WTC11 (cell line): ENCODE measurements at regions not wholly inside any gene's neighbourhood (a gene's known extent, or its start where the extent isn't known, plus 50 kb on each side); places are given as distances from the start of the nearest gene placed in this dataset.

ENCODE experiments used
- ATAC-seq: fragments of 200-7000 bp; cut with Tn5 transposase; 2 replicates; pipeline ENCODE4 v1.10.0; 2021; ENCODE audit warnings: mild to moderate bottlenecking, moderate library complexity
- CTCF ChIA-PET: fragments of 300-600 bp; sonication (Branson Sonifier 250); formaldehyde crosslinking; loops from one replicate; lab custom pipeline; 2021; ENCODE audit warnings: antibody characterized with exemption; lab: Charles Lee
- POLR2A ChIA-PET: fragments of 350-600 bp; sonication (Branson Sonifier 250); formaldehyde crosslinking; loops from one replicate; lab custom pipeline; 2021; ENCODE audit warnings: antibody characterized with exemption; lab: Charles Lee
- DNase-seq: peaks from one replicate; pipeline ENCODE4 v3.0.0; 2021; ENCODE audit warnings: low spot score
- H3K27ac Mint-ChIP-seq: 2 replicates; pipeline ENCODE4 v1.8.0; 2021; ENCODE audit warnings: mixed read lengths
- H3K27me3 Mint-ChIP-seq: 2 replicates; pipeline ENCODE4 v1.8.0; 2021; ENCODE audit warnings: low read depth, mild to moderate bottlenecking, moderate library complexity, mixed read lengths
- H3K36me3 Mint-ChIP-seq: 2 replicates; pipeline ENCODE4 v1.8.0; 2021; ENCODE audit warnings: mixed read lengths
- H3K4me1 Mint-ChIP-seq: 2 replicates; pipeline ENCODE4 v1.8.0; 2022; ENCODE audit warnings: mixed read lengths
- H3K4me3 Mint-ChIP-seq: 2 replicates; pipeline ENCODE4 v1.8.0; 2021; ENCODE audit warnings: mild to moderate bottlenecking, moderate library complexity, mixed read lengths
- H3K9me3 Mint-ChIP-seq: 2 replicates; pipeline ENCODE4 v1.8.0; 2021; ENCODE audit warnings: mixed read lengths
- ESRRA ChIP-seq: sonication (generic); formaldehyde crosslinking; IDR thresholded peaks from 2 replicates; pipeline ENCODE4 v1.8.1; 2022; ENCODE audit warnings: mild to moderate bottlenecking, missing genetic modification reagents, borderline replicate concordance
- ETV6 ChIP-seq: sonication (generic); formaldehyde crosslinking; IDR thresholded peaks from 2 replicates; pipeline ENCODE4 v1.8.1; 2022; ENCODE audit warnings: mild to moderate bottlenecking, missing genetic modification reagents
- FOXK1 ChIP-seq: sonication (generic); formaldehyde crosslinking; IDR thresholded peaks from 2 replicates; pipeline ENCODE4 v1.8.0; 2022; ENCODE audit warnings: mild to moderate bottlenecking, moderate library complexity, missing genetic modification reagents
- FOXP1 ChIP-seq: sonication (generic); formaldehyde crosslinking; IDR thresholded peaks from 2 replicates; pipeline ENCODE4 v1.8.0; 2022; ENCODE audit warnings: missing genetic modification reagents, mild to moderate bottlenecking, moderate library complexity, borderline replicate concordance
- IRF1 ChIP-seq: sonication (generic); formaldehyde crosslinking; IDR thresholded peaks from 2 replicates; pipeline ENCODE4 v1.8.0; 2023; ENCODE audit warnings: missing genetic modification reagents
- IRF2 ChIP-seq: sonication (generic); formaldehyde crosslinking; IDR thresholded peaks from 2 replicates; pipeline ENCODE4 v1.8.0; 2022; ENCODE audit warnings: low read depth, missing genetic modification reagents, borderline replicate concordance
- MLX ChIP-seq: sonication (generic); formaldehyde crosslinking; IDR thresholded peaks from 2 replicates; pipeline ENCODE4 v1.8.1; 2023; ENCODE audit warnings: mild to moderate bottlenecking, missing genetic modification reagents, moderate library complexity
- NFE2L1 ChIP-seq: sonication (generic); formaldehyde crosslinking; IDR thresholded peaks from 2 replicates; pipeline ENCODE4 v1.8.1; 2023; ENCODE audit warnings: missing genetic modification reagents
- NR3C1 ChIP-seq: sonication (generic); formaldehyde crosslinking; conservative IDR thresholded peaks from 2 replicates; pipeline ENCODE4 v1.8.1; 2023; ENCODE audit warnings: low read depth, mild to moderate bottlenecking, missing genetic modification reagents
- PREB ChIP-seq: sonication (generic); formaldehyde crosslinking; IDR thresholded peaks from 2 replicates; pipeline ENCODE4 v1.8.1; 2022; ENCODE audit warnings: mild to moderate bottlenecking, missing genetic modification reagents, moderate library complexity, borderline replicate concordance
- SMAD4 ChIP-seq: sonication (generic); formaldehyde crosslinking; IDR thresholded peaks from 2 replicates; pipeline ENCODE4 v1.8.0; 2022; ENCODE audit warnings: mild to moderate bottlenecking, missing genetic modification reagents
- SOX15 ChIP-seq: fragments of 250-450 bp; sonication (Bioruptor Pico); IDR thresholded peaks from 2 replicates; pipeline ENCODE4 v1.9.0; 2021; ENCODE audit warnings: mild to moderate bottlenecking
- STAT6 ChIP-seq: sonication (generic); formaldehyde crosslinking; conservative IDR thresholded peaks from 2 replicates; pipeline ENCODE4 v1.8.1; 2023; ENCODE audit warnings: mild to moderate bottlenecking, low read depth, missing genetic modification reagents, moderate library complexity
- TCF7 ChIP-seq: sonication (generic); formaldehyde crosslinking; IDR thresholded peaks from 2 replicates; pipeline ENCODE4 v1.8.0; 2022; ENCODE audit warnings: mild to moderate bottlenecking, low read depth, missing genetic modification reagents, moderate library complexity
- TEAD1 ChIP-seq: sonication (generic); formaldehyde crosslinking; IDR thresholded peaks from 2 replicates; pipeline ENCODE4 v1.8.0; 2022; ENCODE audit warnings: mild to moderate bottlenecking, missing genetic modification reagents
- TP53 ChIP-seq: sonication (generic); formaldehyde crosslinking; IDR thresholded peaks from 2 replicates; pipeline ENCODE4 v1.8.1; 2023; ENCODE audit warnings: mild to moderate bottlenecking, missing genetic modification reagents
- ZMAT4 ChIP-seq: fragments of 250-450 bp; sonication (Bioruptor Pico); IDR thresholded peaks from 2 replicates; pipeline ENCODE4 v1.9.0; 2021; ENCODE audit warnings: mild to moderate bottlenecking
- ZNF263 ChIP-seq: sonication (generic); formaldehyde crosslinking; IDR thresholded peaks from 2 replicates; pipeline ENCODE4 v1.8.1; 2022; ENCODE audit warnings: low read depth, mild to moderate bottlenecking, moderate library complexity, missing genetic modification reagents
- ZNF396 ChIP-seq: fragments of 250-450 bp; sonication (Bioruptor Pico); IDR thresholded peaks from 2 replicates; pipeline ENCODE4 v1.8.0; 2021; ENCODE audit warnings: mild to moderate bottlenecking, moderate library complexity, borderline replicate concordance
- ZNF671 ChIP-seq: fragments of 250-450 bp; sonication (Bioruptor Pico); IDR thresholded peaks from 2 replicates; pipeline ENCODE4 v1.8.0; 2021; ENCODE audit warnings: mild to moderate bottlenecking
- TF ChIP-seq, protein P1 (sequence below): fragments of 250-450 bp; sonication (Bioruptor Pico); IDR thresholded peaks from 2 replicates; pipeline ENCODE4 v1.8.0; 2021; ENCODE audit warnings: mild to moderate bottlenecking
- TF ChIP-seq, protein P2 (sequence below): sonication (generic); formaldehyde crosslinking; IDR thresholded peaks from 2 replicates; pipeline ENCODE4 v1.8.0; 2022; ENCODE audit warnings: mild to moderate bottlenecking, missing genetic modification reagents
- TF ChIP-seq, protein P3 (sequence below): sonication (generic); formaldehyde crosslinking; IDR thresholded peaks from 2 replicates; pipeline ENCODE4 v1.8.1; 2022; ENCODE audit warnings: mild to moderate bottlenecking, moderate library complexity, missing genetic modification reagents

- ATAC-seq (no peak), DNase-seq (no peak)
- H3K9me3 Mint-ChIP-seq: peaks cover 18% of the 10 kb centered on the region
- TF ChIP-seq, protein P1, sequence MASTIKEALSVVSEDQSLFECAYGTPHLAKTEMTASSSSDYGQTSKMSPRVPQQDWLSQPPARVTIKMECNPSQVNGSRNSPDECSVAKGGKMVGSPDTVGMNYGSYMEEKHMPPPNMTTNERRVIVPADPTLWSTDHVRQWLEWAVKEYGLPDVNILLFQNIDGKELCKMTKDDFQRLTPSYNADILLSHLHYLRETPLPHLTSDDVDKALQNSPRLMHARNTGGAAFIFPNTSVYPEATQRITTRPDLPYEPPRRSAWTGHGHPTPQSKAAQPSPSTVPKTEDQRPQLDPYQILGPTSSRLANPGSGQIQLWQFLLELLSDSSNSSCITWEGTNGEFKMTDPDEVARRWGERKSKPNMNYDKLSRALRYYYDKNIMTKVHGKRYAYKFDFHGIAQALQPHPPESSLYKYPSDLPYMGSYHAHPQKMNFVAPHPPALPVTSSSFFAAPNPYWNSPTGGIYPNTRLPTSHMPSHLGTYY (CRISPR knock-in tag): no peak
- TF ChIP-seq, protein P2, sequence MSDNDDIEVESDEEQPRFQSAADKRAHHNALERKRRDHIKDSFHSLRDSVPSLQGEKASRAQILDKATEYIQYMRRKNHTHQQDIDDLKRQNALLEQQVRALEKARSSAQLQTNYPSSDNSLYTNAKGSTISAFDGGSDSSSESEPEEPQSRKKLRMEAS (CRISPR knock-in tag): no peak
- no peak for TF ChIP-seq FOXK1 (CRISPR knock-in tag)
- no peak for TF ChIP-seq ESRRA
- TF ChIP-seq ZNF396 (CRISPR knock-in tag): no peak
- ChIA-PET POLR2A (no interaction called here), CTCF (no interaction called here)
- peaks cover 11% of the 10 kb centered on the region for H3K4me1 Mint-ChIP-seq
- H3K4me3 Mint-ChIP-seq: no peak overlapping the region
- no peak overlapping the region for H3K27ac Mint-ChIP-seq
- no peaks in the 10 kb centered on the region for H3K27me3 Mint-ChIP-seq
- H3K36me3 Mint-ChIP-seq: peaks cover 2% of the 10 kb centered on the region; the same call in 1 of the 2 replicates
These were observed 1168.6 kb downstream of the KCNT2 start for GRCh38 chr1:195439661-195440060.

DNA sequence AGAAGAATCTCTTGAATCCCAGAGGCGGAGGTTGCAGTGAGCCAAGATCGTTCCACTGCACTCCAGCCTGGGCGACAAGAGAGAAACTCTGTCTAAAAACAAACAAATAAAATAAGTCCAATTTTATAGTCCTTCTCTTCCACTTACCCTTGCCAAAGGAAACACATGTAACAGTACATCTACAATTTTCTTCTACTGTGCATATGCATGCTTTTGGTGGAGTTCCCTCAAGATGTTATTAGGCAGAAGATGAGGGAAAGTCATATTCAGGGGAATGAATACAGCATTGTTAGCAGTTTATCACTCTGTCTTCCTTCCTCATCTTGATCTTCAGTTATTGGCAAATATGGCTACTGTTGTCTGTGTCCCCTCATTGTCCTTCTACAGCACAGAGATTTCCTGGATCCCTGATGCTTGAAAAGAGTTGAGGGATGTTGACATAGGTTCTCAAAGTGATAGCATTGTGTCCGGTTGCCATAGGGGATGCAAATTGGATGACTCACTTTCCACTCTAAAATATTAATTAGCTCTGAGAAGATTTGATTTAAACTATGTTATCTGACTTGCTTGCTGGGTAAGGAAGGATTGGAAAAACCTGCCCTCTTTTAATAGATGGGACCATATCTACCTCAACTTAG, 1173.6 kb downstream of the KCNT2 start:
- H3K36me3 Mint-ChIP-seq: no peaks in the 10 kb centered on the region; the same call in 1 of the 2 replicates
- H3K27ac Mint-ChIP-seq: no peak overlapping the region
- ChIA-PET CTCF (no interaction called here), POLR2A (no interaction called here)
- no peak overlapping the region for H3K4me3 Mint-ChIP-seq
- TF ChIP-seq IRF2 (CRISPR knock-in tag) (no peak), ZNF396 (CRISPR knock-in tag) (no peak), PREB (CRISPR knock-in tag) (no peak), ZNF671 (no peak), ETV6 (CRISPR knock-in tag) (no peak), ZNF263 (no peak), TCF7 (CRISPR knock-in tag) (no peak), FOXK1 (CRISPR knock-in tag) (no peak), NFE2L1 (CRISPR knock-in tag) (no peak), STAT6 (CRISPR knock-in tag) (no peak), MLX (no peak), TP53 (CRISPR knock-in tag) (no peak), IRF1 (CRISPR knock-in tag) (no peak), SMAD4 (no peak), SOX15 (CRISPR knock-in tag) (no peak), FOXP1 (CRISPR knock-in tag) (no peak), ZMAT4 (CRISPR knock-in tag) (no peak), NR3C1 (CRISPR knock-in tag) (no peak), TEAD1 (no peak)
- TF ChIP-seq, protein P3, sequence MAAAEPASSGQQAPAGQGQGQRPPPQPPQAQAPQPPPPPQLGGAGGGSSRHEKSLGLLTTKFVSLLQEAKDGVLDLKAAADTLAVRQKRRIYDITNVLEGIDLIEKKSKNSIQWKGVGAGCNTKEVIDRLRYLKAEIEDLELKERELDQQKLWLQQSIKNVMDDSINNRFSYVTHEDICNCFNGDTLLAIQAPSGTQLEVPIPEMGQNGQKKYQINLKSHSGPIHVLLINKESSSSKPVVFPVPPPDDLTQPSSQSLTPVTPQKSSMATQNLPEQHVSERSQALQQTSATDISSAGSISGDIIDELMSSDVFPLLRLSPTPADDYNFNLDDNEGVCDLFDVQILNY (CRISPR knock-in tag): no peak
- DNase-seq: no peak
- no peak for ATAC-seq
- peaks cover 9% of the 10 kb centered on the region; the same call in 1 of the 2 replicates for H3K9me3 Mint-ChIP-seq
- peaks cover 2% of the 10 kb centered on the region; the same call in 1 of the 2 replicates for H3K4me1 Mint-ChIP-seq
- H3K27me3 Mint-ChIP-seq: no peaks in the 10 kb centered on the region
